GM12865 (cell line): ENCODE measurements at regions not wholly inside any gene's neighbourhood (a gene's known extent, or its start where the extent isn't known, plus 50 kb on each side); places are given as distances from the start of the nearest gene placed in this dataset.

ENCODE experiments used
- DNase-seq: peaks from one replicate; pipeline ENCODE4 v3.0.0; 2010; ENCODE audit warnings: low read depth
- H3K4me3 ChIP-seq: 2 replicates; pipeline ENCODE4 v1.5.1; 2011; ENCODE audit warnings: mild to moderate bottlenecking, low read depth, low read length, control low read depth
- CTCF ChIP-seq: IDR thresholded peaks from 2 replicates; pipeline ENCODE4 v1.5.1; 2011; ENCODE audit warnings: low read length, control low read depth, low read depth, inconsistent platforms; ENCODE audit not compliant: insufficient read depth; ENCODE audit errors: missing control alignments

- no peak for TF ChIP-seq CTCF
- H3K4me3 ChIP-seq, result no peak overlapping the region
- DNase-seq, result no peak
Observed at GRCh38 chr4:123127218-123127617, 204.8 kb upstream of the NUDT6 start.

- no peak for TF ChIP-seq CTCF
- DNase-seq, result no peak
- H3K4me3 ChIP-seq, result no peak overlapping the region
Observed at GRCh38 chr4:123127875-123128274, 205.5 kb upstream of the NUDT6 start.

GRCh38 chr4:123133397-123134050 lies 211.1 kb upstream of the NUDT6 start:
- TF ChIP-seq CTCF, result no peak
- peak; percentile 37 for DNase-seq
- H3K4me3 ChIP-seq, result no peak overlapping the region

GRCh38 chr4:123144616-123145015 lies 222.2 kb upstream of the NUDT6 start:
- TF ChIP-seq CTCF, result no peak
- H3K4me3 ChIP-seq, result no peak overlapping the region
- DNase-seq, result no peak

- no peak for DNase-seq
- H3K4me3 ChIP-seq, result no peak overlapping the region
- no peak for TF ChIP-seq CTCF
Observed at GRCh38 chr4:123158576-123158975, 236.2 kb upstream of the NUDT6 start.

- TF ChIP-seq CTCF, result no peak
- H3K4me3 ChIP-seq, result no peak overlapping the region
- no peak for DNase-seq
Observed at GRCh38 chr4:123159479-123159878, 237.1 kb upstream of the NUDT6 start.

GRCh38 chr4:123162859-123163258 lies 233.7 kb upstream of the SPRY1 start:
- TF ChIP-seq CTCF, result no peak
- no peak for DNase-seq
- H3K4me3 ChIP-seq, result no peak overlapping the region
